HG02642 (cell line): ENCODE measurements at regions not wholly inside any gene's neighbourhood (a gene's known extent, or its start where the extent isn't known, plus 50 kb on each side); places are given as distances from the start of the nearest gene placed in this dataset.

Experiments used
- ATAC-seq: cut with Tn5 transposase; IDR thresholded peaks from one replicate; pipeline ENCODE4 v1.9.1; 2021; ENCODE audit warnings: mild to moderate bottlenecking; ENCODE audit not compliant: unreplicated experiment, poor library complexity

DNA sequence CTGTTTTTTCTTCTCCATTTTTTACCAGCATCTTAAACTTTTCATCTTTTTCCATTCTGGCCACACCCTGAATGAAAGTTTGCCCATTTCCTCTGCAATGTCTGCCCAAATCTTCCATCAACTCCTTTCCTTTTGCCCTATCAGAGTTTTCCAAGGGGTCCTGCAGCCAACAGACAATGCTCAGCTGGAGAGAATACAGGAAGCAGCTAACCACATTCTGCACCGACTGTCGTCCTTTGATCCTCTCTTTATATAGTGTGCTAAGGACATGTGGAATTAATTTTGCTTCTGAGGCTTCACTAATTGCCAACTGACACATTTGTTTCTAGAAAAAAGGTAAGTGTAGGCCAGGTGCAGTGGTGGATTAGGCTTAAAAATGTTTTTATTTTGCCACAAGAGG lies 50.5 kb upstream of the DLX2 start:
- ATAC-seq = no peak

- no peak for ATAC-seq
Observed at GRCh38 chr2:172153757-172154156, 51.1 kb upstream of the DLX2 start.

GRCh38 chr2:172155752-172156151 lies 53.1 kb upstream of the DLX2 start:
- ATAC-seq = no peak

DNA sequence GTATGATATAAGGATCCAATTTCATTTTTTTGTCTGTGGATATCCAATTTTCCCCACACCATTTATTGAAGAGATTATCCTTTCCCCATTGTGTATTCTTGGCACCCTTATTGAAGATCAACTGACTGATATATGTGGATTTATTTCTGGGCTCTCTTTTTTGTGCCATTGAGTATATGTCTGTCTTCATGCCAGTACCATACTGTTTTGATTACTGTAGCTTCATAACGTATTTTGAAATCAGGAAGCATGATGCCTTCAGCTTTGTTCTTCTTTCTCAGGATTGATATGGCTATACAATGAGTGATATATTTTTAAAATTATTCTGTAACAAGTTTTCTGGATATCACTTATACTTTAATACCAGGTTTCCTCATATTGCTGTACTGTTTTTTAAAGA lies 58.1 kb upstream of the DLX2 start:
- no peak for ATAC-seq

DNA sequence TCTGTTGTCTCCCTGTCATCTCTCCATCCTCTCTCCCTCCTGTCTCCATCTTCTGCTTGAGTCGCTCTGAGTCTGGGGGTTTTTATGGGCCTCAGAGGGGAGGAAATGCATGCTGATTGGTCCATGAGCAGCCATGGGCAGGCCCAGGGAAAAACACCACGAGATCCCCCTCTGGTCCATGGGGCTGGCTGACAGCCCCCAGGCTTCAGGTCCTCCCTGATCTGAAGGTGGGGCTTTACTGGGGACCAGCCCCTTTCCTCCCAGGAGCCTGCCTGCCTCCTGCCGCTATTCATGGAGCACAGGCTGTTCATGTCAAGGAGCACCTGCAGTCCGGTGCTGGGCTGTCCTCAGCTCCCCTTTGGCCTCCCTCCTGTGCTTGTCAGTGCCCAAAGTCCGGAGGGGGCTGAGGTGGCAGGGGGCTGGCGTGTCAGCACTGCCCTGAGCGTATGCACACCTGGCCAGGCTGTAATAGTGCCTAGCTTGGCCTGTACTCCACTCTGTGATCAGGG lies 59.6 kb upstream of the DLX2 start:
- ATAC-seq = no peak

DNA sequence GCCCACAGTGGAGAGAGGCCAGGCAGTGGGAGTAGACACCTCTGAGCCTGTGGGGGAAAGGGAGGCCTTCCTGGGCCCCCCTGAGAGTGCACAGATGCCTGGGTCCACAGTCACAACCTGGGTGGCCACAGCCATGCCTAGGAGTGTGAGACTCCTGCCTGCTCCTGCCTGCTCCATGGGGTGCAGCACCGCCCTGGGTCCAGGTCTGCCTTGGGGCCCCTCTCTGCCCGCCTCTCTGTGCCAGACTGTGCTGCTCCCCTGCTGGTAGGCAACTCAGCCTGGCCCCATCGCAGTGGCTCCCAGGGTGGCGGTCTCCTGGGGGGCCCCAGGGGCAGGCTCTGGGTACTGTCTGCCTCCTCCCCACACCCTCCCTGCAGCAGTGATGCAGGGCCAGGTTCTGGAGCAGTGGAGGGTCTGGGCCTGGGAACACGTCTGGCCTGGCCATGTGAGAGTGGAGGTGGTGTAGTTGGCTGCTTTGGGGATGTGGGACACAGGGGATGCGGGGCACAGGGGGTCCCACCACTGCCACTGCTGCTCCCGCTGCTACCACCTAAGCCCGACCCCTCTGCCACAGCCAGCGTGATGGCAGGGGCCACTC lies 60.1 kb upstream of the DLX2 start:
- no peak for ATAC-seq

DNA sequence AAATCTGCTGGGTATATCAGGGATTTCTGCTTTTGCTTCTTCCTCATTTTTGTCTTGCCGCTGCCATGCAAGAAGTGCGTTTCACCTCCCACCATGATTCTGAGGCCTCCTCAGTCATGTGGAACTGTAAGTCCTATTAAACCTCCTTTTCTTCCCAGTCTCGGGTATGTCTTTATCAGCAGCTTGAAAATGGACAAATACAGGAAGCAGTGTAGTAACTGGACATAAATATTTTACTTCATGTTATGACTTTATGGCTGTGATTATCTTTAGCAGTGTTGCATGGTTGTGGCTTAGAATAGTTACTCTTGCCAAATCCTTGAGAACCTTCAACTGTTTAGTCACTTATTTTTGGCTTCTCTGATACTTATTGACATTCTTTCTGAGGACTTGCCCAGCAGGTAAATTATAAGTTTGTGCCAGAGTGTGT lies 66.2 kb upstream of the DLX2 start:
- no peak for ATAC-seq

- ATAC-seq = no peak
Observed at GRCh38 chr2:172169611-172170010, 66.9 kb upstream of the DLX2 start.

DNA sequence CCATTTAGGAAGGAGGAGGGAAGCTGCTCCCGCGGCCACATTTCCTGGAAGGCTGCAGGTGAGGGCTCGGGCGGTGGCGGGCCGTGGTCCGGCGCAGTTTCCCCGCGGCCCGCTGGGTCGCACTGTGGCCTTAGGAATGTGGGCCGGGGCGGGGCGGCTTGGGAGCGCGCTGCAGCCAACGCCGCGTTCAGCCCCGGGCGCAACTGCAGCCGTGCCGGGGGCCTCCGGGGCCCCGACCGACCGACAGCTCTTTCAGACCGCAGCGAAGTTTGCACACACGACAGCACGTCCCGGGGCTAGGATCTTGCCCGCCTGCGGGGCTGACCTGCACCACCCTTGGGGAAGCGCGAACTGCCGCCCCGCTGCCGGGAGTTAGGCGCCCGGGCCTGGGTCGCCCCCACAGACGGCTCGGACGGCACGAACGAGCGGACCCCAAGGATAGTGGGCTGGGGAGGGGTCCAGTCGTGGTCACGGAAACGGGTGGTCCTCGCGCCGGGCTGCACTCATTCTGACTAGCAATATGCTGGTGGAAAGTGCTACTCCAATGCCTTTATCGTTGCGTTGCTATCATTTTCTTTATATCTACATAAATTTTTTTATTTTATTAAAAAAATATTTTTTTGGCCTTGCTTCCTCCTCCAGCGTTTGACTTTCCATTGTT lies 69.9 kb upstream of the DLX2 start:
- ATAC-seq = peak; percentile 53

DNA sequence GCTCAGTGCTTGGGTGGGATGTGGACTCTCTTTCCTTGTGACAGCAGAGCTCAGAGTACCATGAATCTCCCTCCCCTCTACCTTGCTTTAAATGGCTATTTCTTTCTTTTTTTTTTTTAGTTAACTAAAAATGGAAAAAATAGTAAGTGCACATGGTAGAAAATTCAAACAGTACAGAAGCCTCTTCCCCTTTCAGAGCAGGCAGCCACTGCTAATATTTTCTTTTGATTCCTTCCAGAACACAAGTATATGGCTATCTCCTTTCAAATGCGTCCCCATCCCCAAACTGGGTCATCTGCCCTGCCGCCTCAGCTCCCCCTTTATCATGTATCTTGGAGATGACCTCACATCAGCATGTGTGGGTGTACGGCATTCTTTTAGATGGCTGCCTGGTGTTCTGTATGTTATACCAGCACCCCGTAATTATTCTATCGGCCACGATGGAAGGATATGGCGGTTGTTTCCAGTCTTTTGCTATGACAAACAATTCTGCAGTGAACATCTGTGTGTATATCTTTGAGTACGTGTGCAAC lies 70.5 kb upstream of the DLX2 start:
- no peak for ATAC-seq

DNA sequence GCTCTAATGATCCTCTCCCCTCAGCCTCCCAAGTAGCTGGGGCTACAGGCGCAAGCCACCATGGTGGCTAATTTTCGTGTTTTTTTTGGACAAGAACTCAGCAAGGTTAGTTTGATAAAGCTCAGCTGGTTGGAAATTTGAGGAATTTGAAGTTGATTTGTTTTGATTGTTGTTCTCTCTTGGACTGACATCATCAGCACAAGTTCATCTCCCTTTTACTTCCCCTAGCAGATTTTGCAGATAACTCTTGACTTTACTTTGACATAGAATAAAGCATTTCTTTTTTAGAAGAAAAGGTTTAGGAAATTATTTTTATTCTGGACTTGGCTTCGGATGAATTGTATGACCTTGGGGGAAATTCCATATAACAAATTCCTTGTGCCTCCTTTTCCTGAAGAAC lies 74.9 kb upstream of the DLX2 start:
- ATAC-seq = no peak

- no peak for ATAC-seq
Observed at GRCh38 chr2:172177996-172178395, 75.3 kb upstream of the DLX2 start.

GRCh38 chr2:172179045-172179701 lies 76.5 kb upstream of the DLX2 start:
- no peak for ATAC-seq

- no peak for ATAC-seq
Observed at GRCh38 chr2:172181840-172182239, 79.1 kb upstream of the DLX2 start.

DNA sequence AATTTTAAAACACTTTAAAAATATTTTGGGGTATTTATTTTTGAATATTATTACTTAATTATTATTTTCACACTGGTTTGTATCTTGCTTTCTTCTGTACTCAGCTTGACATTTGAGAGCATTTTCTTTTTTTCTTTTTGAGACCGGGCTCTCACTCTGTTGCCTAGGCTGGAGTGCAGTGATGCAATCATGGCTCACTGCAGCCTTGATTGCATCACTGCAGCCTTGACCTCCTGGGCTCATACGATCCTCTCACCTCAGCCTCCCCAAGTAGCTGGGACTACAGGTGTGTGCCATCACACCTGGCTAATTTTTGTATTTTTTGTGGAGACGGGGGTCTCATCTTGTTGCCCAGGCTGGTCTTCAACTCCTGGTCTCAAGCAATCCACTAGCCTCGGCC lies 79.9 kb upstream of the DLX2 start:
- no peak for ATAC-seq

- ATAC-seq = no peak
Observed at GRCh38 chr2:172193331-172194089, 90.8 kb upstream of the DLX2 start.

GRCh38 chr2:172195836-172196376 lies 93.2 kb upstream of the DLX2 start:
- no peak for ATAC-seq

DNA sequence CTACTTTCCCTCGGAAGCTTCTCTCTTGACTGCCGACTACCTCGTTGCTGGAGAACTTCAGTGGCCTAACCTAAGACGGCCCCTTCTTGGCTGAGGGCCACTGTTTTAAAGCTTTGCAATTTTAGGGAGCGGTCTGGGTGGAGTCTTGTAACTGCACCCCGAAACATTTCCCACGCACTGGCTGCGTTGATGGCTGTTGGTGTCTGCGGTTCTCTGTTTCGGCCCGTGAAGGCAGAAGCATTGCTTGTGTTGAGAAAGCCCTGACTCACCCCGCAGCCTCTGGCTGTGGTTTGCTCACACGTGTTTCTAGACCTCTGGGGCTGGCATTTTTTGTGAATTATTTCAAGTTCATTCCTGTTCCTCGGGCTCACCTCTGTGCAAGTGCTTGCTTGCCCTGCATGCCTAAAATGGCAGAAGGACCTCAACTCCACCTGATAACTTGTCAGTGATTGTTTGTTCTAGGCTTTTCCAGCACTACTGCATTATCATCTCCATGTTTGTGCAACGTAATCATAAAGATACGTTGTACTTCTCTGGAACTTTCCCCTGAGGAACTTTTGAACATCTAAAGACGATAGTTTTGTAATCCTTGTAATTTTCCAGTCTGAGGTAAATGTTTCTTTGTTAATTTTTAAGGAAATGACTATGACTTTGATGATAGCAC lies 94.2 kb upstream of the DLX2 start:
- no peak for ATAC-seq

- ATAC-seq = no peak
Observed at GRCh38 chr2:172198361-172198760, 95.7 kb upstream of the DLX2 start.

- ATAC-seq = no peak
Observed at GRCh38 chr2:172198908-172199307, 96.2 kb upstream of the DLX2 start.
